HG03439 (cell line): ENCODE measurements at regions not wholly inside any gene's neighbourhood (a gene's known extent, or its start where the extent isn't known, plus 50 kb on each side); places are given as distances from the start of the nearest gene placed in this dataset.

Experiments
- ATAC-seq: cut with Tn5 transposase; IDR thresholded peaks from one replicate; pipeline ENCODE4 v1.9.1; 2021; ENCODE audit warnings: mild to moderate bottlenecking, moderate library complexity; ENCODE audit not compliant: unreplicated experiment

DNA sequence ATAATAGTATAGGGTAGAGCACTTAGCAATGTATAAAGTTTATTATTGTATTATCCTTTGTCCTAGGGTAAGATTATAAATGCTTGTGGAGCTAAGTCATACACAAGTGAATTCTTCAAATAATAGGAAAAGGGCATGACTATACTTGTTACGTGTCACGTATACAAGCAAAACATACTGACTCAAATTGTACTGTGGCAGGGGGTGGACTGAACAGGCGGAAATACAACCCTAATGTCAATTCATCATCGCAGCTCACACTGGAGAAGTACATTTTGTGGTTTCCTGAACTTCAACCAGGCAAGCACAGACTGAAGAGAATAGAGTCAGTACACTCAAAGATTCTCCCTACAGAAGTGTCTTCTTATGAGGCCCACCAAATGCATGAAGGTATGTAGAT, 201.0 kb downstream of the MBD2 start:
- no peak for ATAC-seq

DNA sequence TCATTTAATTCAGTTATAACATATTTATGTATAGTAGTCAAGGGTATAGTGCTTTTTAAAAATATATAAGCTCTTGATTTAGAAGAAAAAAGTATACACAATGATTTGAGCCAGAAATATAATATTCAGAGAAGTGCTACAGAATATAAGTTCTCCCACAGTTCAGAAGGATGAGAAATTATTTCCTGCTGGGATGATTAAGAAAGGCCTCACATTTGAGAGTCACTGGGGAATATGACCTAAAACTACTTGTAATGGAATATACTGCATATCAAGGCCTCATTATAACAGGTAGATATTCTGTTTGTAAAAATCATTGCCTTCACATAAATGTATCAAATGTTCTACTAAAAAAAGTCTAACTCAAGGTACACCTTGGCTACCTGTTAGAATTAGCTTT, 203.5 kb downstream of the MBD2 start:
- no peak for ATAC-seq

DNA sequence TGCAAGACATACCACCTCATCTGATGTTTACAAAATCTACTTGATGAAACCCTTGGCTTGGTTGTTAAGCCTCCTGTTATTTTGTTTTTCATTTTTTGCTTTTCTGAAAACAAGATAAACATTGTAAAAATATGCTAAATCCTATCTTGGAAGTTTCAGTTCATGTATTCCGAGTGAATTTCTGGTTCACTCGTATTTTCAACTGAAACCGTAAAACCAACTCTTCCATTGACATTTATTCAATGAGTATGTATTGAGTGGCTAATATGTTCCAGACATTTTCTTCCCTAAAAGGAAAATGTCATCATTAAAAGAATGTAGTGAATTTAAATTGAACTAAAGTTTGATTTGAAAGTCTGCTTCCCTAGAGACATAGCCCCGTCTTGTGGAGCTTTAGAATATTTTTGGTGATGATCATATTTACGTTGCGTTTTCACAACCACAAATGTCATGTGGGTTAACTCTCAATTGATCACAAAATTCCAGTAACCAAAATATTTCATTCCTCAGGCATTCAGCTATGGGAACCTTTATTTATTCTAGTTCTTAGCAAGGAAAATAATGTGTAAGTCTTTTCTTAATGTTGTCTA, 204.2 kb downstream of the MBD2 start:
- ATAC-seq: no peak

DNA sequence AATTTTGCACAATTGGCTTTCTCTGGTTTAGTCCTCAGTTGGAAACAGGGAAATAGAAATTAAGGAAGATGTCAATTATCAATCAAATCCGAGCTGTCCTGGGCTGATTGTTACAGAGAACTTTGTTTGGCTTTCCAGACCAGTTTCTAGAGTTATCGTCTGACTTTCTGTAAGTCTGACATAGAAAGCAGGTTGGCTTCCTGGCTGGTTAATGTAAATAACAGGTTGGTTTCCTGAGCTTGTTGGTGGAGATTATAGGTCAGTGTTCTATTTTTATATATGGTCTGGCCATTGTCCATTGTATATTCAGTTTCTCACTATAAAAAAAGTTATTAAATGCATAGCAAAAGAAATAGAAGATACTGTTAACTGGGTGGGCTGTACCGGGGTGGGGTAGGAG, 204.8 kb downstream of the MBD2 start:
- no peak for ATAC-seq

DNA sequence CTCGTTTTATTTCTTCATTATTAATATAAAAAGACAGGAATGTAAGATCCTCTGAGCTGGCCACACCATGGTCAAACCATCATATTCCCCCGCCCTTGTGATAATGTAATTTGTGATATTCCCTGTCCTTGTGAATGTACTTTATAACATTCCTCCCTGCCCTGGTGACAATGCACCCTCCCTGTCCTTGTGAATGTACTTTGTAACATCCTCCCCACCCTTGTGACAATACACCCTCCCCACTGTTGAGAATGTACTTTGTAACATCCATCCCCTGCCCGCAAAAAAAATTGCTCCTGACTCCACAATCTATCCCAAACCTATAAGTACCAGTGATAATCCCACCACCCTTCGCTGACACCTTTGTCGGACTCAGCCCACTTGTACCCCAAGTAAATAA, 211.0 kb downstream of the MBD2 start:
- no peak for ATAC-seq

DNA sequence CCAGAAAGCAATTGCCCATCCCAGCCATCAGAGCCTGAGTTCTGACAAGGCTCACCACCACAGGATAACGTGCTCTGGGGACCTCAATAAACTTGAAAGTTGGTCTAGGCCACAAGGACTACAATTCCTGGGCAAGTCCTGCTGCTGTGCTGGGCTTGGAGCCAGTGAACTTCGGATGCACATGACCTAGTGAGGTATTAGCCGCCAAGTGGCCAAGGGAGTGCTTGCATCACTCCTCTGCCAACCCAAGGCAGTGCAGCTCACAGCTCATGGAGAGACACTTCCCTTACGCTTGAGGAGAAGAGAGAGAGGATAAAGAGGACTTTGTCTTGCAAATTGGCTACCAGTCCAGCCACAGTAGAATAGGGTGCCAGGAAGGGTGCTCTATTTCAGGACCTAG, 219.6 kb downstream of the MBD2 start:
- no peak for ATAC-seq

- ATAC-seq: no peak
Observed at GRCh38 chr18:54003195-54003594, 221.3 kb downstream of the MBD2 start.

GRCh38 chr18:53997064-53997463, 227.4 kb downstream of the MBD2 start:
- no peak for ATAC-seq

GRCh38 chr18:53994016-53994415, 230.5 kb downstream of the MBD2 start:
- ATAC-seq: no peak

DNA sequence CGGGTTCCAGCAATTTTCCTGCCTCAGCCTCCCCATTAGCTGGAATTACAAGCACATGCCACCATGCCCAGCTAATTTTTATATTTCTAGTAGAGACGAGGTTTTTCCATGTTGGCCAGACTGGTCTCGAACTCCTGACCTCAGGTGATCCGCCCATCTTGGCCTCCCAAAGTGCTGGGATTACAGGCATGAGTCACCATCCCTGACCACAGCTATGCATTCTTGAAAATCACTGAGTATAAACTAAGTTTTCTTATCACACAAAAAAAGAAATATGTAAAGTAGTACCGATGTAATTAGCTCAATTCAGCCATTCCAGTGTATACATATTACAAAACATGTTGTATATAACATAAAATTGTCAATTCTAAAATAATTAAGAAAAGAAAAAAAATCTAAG, 232.7 kb downstream of the MBD2 start:
- ATAC-seq: no peak

DNA sequence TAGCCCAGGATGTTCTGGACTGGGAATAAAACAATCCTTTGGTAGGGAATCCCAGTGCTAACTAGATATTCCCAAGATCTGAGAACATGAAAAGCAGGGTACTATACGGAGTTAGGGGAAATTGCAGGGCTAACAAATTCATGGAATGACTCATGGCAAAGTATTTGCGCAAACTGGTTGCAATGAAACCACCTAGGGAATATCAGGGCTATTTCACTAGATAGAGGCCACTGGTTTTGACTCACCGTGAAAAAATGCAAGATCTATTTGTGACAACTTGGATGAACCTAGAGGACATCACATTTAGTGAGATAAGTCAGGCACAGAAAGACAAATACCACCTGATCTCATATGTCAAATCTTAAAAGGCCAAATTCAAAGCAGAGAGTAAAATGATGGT, 233.3 kb downstream of the MBD2 start:
- no peak for ATAC-seq

- no peak for ATAC-seq
Observed at GRCh38 chr18:53990485-53990884, 234.0 kb downstream of the MBD2 start.

DNA sequence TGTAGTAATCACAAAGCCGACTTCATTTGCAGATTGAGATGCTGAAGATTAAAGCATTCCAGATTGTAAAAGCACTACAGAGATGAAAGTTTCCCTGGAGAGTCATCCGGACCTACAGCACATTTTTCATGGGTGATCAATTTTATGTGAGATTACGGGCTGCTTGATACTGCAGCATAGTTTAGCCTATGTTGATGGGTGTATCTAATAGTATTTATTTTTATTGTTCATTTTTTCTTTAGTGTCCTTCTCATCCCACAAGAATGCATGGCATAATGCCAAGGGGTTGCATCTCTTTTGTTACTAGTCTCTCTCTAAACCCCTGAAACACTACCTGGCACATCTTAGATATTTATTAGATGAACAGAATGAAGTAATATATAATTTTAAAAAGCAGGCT, 240.4 kb downstream of the MBD2 start:
- ATAC-seq: no peak

DNA sequence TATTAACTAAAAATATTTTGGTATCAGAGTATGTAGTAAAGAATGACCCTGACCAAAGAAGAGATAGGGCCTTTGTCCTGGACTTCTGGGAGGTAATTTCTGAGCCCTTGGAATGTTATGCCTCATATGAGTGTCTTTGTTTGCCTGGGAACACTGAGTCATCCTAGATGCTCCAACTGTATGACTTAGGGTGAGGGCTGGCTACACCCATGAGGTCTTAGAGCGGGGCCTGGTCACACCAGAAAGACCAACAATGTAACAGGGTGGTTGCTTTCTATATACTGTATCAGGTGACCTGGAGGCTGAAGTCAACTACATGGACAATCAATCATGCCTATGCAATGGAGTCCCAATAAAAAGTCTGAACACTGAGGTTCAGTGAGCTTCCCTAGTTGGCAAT, 253.1 kb downstream of the MBD2 start:
- no peak for ATAC-seq

- ATAC-seq: no peak
Observed at GRCh38 chr18:53952700-53953099, 271.8 kb downstream of the MBD2 start.

GRCh38 chr18:53950545-53950944, 273.9 kb downstream of the MBD2 start:
- no peak for ATAC-seq

- no peak for ATAC-seq
Observed at GRCh38 chr18:53948991-53949390, 275.5 kb downstream of the MBD2 start.

DNA sequence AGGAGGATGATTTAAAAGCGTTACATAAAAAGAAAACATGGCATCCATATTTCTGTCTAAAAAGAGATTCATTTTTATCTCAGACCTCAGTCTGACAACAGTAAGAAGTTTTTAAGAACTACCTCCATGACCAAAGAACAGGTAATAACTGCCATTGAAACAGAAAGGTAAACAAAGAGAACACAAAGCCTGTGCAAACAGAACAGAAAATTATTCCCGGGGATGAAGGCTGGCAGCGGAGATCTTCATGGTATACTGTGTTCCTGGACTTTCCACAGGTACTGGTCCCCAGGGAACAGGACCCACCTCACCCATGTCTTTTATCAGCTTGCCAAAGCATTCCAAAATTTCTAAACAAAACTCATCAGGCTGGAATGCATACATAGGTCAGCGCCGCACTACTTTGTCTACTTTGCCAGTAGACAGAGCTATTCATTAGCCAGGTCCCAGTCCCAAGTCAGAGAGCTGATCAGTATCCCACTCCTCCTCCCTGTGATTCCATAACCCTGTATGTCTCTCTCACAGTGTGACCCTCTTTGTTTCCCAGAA, 277.3 kb downstream of the MBD2 start:
- ATAC-seq: no peak

GRCh38 chr18:53946594-53946993, 277.9 kb downstream of the MBD2 start:
- no peak for ATAC-seq

GRCh38 chr18:53944721-53945120, 279.7 kb downstream of the MBD2 start:
- no peak for ATAC-seq

DNA sequence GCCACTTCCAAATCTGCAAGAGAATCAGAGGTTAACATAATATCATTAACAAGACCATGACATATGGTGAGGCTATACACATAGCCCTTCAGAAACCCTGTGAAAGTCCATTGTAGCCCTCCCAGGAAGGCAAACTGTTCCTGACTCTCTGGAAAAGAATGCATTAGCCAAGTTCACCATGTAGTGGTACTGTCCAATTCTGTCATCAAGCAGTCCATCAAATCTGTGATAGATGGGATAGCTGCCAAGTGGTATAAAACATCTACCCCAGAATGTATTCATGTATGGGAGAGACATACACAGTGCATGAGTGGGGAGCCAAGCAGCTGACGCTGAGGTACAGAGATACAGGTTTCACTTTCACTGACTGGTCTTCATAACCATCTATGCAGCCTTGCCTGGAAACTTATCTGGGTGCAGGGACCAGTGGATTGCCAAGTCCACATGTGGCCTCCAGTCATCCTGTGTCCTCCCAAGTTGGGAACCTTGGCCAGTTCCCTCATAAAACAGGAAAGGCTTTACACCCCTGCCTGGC, 281.1 kb downstream of the MBD2 start:
- ATAC-seq: no peak

GRCh38 chr18:53941601-53942338, 282.7 kb downstream of the MBD2 start:
- ATAC-seq: no peak
